ENCODE measurements at regions not wholly inside any gene's neighbourhood (a gene's known extent, or its start where the extent isn't known, plus 50 kb on each side); places are given as distances from the start of the nearest gene placed in this dataset.

DNA sequence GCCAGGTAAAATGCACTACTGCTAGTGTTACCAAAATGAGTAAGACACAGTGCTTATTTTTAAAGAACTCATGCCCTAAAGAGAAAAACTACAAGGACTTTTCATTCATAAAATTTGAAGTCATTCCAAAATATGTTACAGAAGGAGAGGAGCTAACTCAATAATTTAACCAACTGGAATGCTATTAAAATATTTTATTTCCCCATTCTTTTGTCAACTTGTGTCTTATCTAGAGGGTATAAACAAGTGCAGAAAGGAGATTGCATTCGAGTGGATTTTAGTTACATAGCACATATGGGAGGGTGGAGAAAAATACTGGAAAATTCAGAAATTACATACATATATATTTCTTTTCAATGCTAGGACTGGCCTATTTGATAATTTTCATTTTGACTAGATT, 131.0 kb upstream of the IRS2 start:
- H3K79me2 ChIP-seq (replicated peaks; ENCODE audit: insufficient read depth): no peaks in the 10 kb centered on the region
- no peak for TF ChIP-seq ZNF462 (CRISPR knock-in tag; IDR thresholded peaks at IDR 0.05)
- no peak for TF ChIP-seq ZNF331 (CRISPR knock-in tag; IDR thresholded peaks at IDR 0.05; ENCODE audit: low read depth)
- no peak for TF ChIP-seq NANOG (IDR thresholded peaks at IDR 0.05; ENCODE audit: borderline replicate concordance)
- TF ChIP-seq ZNF114 (CRISPR knock-in tag; IDR thresholded peaks at IDR 0.05): no peak
- no peak for TF ChIP-seq CREB1 (CRISPR knock-in tag; IDR thresholded peaks at IDR 0.05; ENCODE audit: low read depth)
- TF ChIP-seq, protein P1, sequence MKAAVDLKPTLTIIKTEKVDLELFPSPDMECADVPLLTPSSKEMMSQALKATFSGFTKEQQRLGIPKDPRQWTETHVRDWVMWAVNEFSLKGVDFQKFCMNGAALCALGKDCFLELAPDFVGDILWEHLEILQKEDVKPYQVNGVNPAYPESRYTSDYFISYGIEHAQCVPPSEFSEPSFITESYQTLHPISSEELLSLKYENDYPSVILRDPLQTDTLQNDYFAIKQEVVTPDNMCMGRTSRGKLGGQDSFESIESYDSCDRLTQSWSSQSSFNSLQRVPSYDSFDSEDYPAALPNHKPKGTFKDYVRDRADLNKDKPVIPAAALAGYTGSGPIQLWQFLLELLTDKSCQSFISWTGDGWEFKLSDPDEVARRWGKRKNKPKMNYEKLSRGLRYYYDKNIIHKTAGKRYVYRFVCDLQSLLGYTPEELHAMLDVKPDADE (IDR thresholded peaks at IDR 0.05): no peak
- no peak for TF ChIP-seq CTCF (conservative IDR thresholded peaks at IDR 0.05; ENCODE audit: low read depth in 2 of 2)
- no peak for TF ChIP-seq POLR2AphosphoS5 (IDR thresholded peaks at IDR 0.05; ENCODE audit: low read depth)
- no peak for TF ChIP-seq JUNB (IDR thresholded peaks at IDR 0.05; ENCODE audit: unreplicated experiment)
- no peak for TF ChIP-seq STAT1 (IDR thresholded peaks at IDR 0.05; ENCODE audit: unreplicated experiment)
- TF ChIP-seq, protein P2, sequence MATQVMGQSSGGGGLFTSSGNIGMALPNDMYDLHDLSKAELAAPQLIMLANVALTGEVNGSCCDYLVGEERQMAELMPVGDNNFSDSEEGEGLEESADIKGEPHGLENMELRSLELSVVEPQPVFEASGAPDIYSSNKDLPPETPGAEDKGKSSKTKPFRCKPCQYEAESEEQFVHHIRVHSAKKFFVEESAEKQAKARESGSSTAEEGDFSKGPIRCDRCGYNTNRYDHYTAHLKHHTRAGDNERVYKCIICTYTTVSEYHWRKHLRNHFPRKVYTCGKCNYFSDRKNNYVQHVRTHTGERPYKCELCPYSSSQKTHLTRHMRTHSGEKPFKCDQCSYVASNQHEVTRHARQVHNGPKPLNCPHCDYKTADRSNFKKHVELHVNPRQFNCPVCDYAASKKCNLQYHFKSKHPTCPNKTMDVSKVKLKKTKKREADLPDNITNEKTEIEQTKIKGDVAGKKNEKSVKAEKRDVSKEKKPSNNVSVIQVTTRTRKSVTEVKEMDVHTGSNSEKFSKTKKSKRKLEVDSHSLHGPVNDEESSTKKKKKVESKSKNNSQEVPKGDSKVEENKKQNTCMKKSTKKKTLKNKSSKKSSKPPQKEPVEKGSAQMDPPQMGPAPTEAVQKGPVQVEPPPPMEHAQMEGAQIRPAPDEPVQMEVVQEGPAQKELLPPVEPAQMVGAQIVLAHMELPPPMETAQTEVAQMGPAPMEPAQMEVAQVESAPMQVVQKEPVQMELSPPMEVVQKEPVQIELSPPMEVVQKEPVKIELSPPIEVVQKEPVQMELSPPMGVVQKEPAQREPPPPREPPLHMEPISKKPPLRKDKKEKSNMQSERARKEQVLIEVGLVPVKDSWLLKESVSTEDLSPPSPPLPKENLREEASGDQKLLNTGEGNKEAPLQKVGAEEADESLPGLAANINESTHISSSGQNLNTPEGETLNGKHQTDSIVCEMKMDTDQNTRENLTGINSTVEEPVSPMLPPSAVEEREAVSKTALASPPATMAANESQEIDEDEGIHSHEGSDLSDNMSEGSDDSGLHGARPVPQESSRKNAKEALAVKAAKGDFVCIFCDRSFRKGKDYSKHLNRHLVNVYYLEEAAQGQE (IDR thresholded peaks at IDR 0.05; ENCODE audit: unreplicated experiment): no peak
- TF ChIP-seq EZH2phosphoT487 (IDR thresholded peaks at IDR 0.05; ENCODE audit: unreplicated experiment): no peak
- TF ChIP-seq EZH2 (IDR thresholded peaks at IDR 0.05; ENCODE audit: low read depth, unreplicated experiment): no peak
- H3K27ac Mint-ChIP-seq: no peak overlapping the region
- H3K36me3 ChIP-seq (ENCODE audit: insufficient read depth): no peaks in the 10 kb centered on the region
- H3K4me3 ChIP-seq: no peak overlapping the region
- H4K20me1 ChIP-seq (replicated peaks; ENCODE audit: insufficient read depth): no peaks in the 10 kb centered on the region
- H3K36me3 Mint-ChIP-seq (ENCODE audit: low read depth): no peaks in the 10 kb centered on the region
- no peak overlapping the region for H3K4me3 Mint-ChIP-seq
- no peak overlapping the region for H3K4me2 ChIP-seq
- no peak overlapping the region for H2AFZ ChIP-seq
- no peaks in the 10 kb centered on the region for H3K9me2 ChIP-seq (ENCODE audit: insufficient read depth)
- no peak for ATAC-seq
- no peaks in the 10 kb centered on the region for H3K9me3 Mint-ChIP-seq
- no peak for DNase-seq (ENCODE audit: low spot score)
- H3K27ac ChIP-seq (ENCODE audit: low read depth): no peak overlapping the region
- no peaks in the 10 kb centered on the region for H3F3A ChIP-seq (replicated peaks; ENCODE audit: low read depth)
- no peaks in the 10 kb centered on the region for H3K27me3 ChIP-seq (ENCODE audit: insufficient read depth)
- no peaks in the 10 kb centered on the region for H3K4me1 Mint-ChIP-seq
- H3K4me1 ChIP-seq (ENCODE audit: insufficient read depth): no peaks in the 10 kb centered on the region
- no peaks in the 10 kb centered on the region for H3K27me3 Mint-ChIP-seq (ENCODE audit: insufficient read depth, low read depth, poor library complexity)
